Epithelial cell of esophagus (primary cell): ENCODE measurements at regions not wholly inside any gene's neighbourhood (a gene's known extent, or its start where the extent isn't known, plus 50 kb on each side); places are given as distances from the start of the nearest gene placed in this dataset.
A peak's percentile ranks its signal among the peaks of the same experiment; 100 is the strongest.

Experiments used
- DNase-seq: peaks from one replicate; pipeline ENCODE4 v3.0.0; 2010; ENCODE audit warnings: low read depth
- H3K4me3 ChIP-seq: 2 replicates; pipeline ENCODE4 v1.5.1; 2011; ENCODE audit warnings: mild to moderate bottlenecking, low read length, control low read depth
- TF ChIP-seq, protein P1 (sequence below): IDR thresholded peaks from 2 replicates; pipeline ENCODE4 v1.5.1; 2011; ENCODE audit warnings: low read depth, mild to moderate bottlenecking, low read length, control low read depth, inconsistent platforms; ENCODE audit not compliant: insufficient read depth; ENCODE audit errors: missing control alignments

DNA sequence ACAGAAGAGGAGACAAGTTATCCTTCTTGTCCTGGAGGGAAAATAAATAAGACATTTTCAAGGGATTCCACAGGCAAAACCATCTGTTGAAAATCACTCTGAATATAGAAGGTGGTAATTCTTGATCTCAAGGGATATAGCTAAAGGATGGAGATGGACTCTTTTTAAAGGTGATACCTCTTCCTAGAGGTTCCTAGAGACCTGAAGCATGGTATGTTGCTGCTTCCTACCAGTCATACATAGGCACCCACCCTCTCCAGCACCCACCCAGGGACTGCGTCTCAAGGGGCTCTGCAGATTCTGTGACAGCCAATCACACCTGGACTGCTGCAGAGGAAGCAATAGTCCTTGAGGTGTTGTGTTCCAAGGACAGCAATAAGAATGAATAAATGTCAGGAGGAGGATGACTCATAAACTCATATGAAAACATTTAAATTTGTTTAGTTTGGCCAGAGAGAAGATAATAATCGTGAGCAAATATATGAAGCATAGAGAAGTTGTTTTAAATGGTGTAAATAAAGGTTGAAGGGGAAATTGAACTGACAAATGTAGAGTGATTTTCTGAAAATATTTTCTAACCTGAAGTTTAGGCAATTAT lies 741.6 kb upstream of the CBLB start:
- H3K4me3 ChIP-seq: no peak overlapping the region
- TF ChIP-seq, protein P1, sequence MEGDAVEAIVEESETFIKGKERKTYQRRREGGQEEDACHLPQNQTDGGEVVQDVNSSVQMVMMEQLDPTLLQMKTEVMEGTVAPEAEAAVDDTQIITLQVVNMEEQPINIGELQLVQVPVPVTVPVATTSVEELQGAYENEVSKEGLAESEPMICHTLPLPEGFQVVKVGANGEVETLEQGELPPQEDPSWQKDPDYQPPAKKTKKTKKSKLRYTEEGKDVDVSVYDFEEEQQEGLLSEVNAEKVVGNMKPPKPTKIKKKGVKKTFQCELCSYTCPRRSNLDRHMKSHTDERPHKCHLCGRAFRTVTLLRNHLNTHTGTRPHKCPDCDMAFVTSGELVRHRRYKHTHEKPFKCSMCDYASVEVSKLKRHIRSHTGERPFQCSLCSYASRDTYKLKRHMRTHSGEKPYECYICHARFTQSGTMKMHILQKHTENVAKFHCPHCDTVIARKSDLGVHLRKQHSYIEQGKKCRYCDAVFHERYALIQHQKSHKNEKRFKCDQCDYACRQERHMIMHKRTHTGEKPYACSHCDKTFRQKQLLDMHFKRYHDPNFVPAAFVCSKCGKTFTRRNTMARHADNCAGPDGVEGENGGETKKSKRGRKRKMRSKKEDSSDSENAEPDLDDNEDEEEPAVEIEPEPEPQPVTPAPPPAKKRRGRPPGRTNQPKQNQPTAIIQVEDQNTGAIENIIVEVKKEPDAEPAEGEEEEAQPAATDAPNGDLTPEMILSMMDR: no peak
- peak; percentile 28 for DNase-seq

DNA sequence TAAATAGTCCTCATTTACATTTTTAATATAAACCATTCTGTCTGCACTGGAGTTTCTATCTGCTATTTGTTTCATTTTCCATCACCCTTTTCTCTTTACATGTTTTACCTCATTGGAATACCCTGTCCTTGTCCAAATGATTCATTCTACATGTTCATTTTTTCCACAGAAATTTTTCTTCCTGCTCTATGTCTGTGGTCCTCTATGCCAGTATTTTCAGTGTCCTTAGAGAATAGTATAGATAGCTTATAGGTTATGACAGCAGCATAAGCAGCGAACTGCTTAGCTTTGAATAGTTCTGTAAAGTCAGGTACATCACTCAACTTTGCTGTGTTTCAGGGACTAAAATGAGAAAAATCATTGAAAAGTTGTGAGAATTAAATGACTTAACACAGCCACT lies 742.3 kb upstream of the CBLB start:
- H3K4me3 ChIP-seq: no peak overlapping the region
- no peak for DNase-seq
- TF ChIP-seq, protein P1: no peak

- no peak overlapping the region for H3K4me3 ChIP-seq
- DNase-seq: no peak
- TF ChIP-seq, protein P1: no peak
Measured at GRCh38 chr3:106611841-106612240, 743.0 kb upstream of the CBLB start.

- DNase-seq: no peak
- H3K4me3 ChIP-seq: no peak overlapping the region
- TF ChIP-seq, protein P1: no peak
Measured at GRCh38 chr3:106616556-106616955, 747.7 kb upstream of the CBLB start.

DNA sequence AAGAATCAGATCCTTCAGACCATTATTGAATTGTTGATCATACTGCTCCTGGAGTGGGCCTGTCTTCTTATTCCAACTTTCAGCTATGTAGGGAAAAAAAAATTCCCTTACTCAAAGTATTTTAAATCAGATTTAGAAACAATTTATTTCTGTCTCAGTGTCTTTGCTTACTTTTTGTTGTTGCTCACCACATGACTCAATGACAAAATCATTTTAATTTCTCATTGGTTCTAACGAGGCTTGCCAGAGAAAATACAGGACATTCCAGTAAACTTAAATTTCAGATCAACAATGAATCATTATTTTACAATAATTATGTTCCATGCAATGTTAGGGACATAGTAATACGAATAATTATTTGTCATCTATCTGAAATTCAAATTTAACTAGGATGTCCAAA lies 748.5 kb upstream of the CBLB start:
- no peak overlapping the region for H3K4me3 ChIP-seq
- TF ChIP-seq, protein P1: no peak
- DNase-seq: no peak

- TF ChIP-seq, protein P1: no peak
Measured at GRCh38 chr3:106620646-106621045, 751.8 kb upstream of the CBLB start.

DNA sequence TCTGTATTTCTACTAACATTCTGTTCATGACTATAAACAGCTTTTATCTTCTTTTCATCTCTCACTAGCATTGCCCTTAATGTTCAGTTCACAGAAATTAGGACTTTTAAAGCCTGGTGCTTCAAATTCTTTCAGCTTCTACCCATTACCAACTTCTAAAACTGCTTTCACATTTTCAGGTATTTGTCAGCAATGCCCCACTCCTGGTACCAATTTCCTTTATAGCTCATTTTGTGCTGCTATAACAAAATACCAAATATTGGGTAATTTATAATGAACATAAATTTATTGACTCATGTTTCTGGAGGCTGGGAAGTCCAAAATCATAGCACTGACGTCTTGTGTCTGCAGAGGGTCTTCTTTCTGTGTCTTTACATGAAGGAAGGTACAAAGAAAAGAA lies 753.1 kb upstream of the CCDC54 start:
- TF ChIP-seq, protein P1: no peak
- no peak overlapping the region for H3K4me3 ChIP-seq
- DNase-seq: no peak

More at GRCh38 chr3:106620646-106621045, 751.8 kb upstream of the CBLB start:
- H3K4me3 ChIP-seq: no peak overlapping the region
- no peak for DNase-seq
